SK-N-SH treated with all-trans-retinoic acid at 6 μM for 48 hours (cell line): ENCODE measurements at regions not wholly inside any gene's neighbourhood (a gene's known extent, or its start where the extent isn't known, plus 50 kb on each side); places are given as distances from the start of the nearest gene placed in this dataset.

Source experiments
- ATAC-seq: fragments of 200-7000 bp; cut with Tn5 transposase; 3 replicates; pipeline ENCODE4 v1.9.1; 2020; ENCODE audit warnings: mild to moderate bottlenecking, moderate library complexity
- ARNTL ChIP-seq: fragments of 450-650 bp; formaldehyde crosslinking; IDR thresholded peaks from 2 replicates; pipeline ENCODE4 v1.5.0; 2020; ENCODE audit warnings: low read depth, mild to moderate bottlenecking, moderate library complexity, borderline replicate concordance
- BACH2 ChIP-seq: fragments of 250-450 bp; sonication (Bioruptor Pico); IDR thresholded peaks from 2 replicates; pipeline ENCODE4 v1.9.0; 2021; ENCODE audit warnings: mild to moderate bottlenecking, borderline replicate concordance
- CREB5 ChIP-seq: fragments of 250-450 bp; sonication (Bioruptor Pico); IDR thresholded peaks from 2 replicates; pipeline ENCODE4 v1.5.1; 2020; ENCODE audit warnings: low read depth, mild to moderate bottlenecking, moderate library complexity
- CSRNP3 ChIP-seq: fragments of 250-450 bp; sonication (Bioruptor Pico); IDR thresholded peaks from 2 replicates; pipeline ENCODE4 v1.5.1; 2021; ENCODE audit warnings: mild to moderate bottlenecking, moderate library complexity
- ESRRG ChIP-seq: fragments of 250-450 bp; sonication (Bioruptor Pico); IDR thresholded peaks from 2 replicates; pipeline ENCODE4 v1.6.1; 2021; ENCODE audit warnings: mild to moderate bottlenecking
- GLIS3 ChIP-seq: fragments of 250-450 bp; sonication (Bioruptor Pico); IDR thresholded peaks from 2 replicates; pipeline ENCODE4 v1.5.0; 2020; ENCODE audit warnings: mild to moderate bottlenecking, moderate library complexity
- ISL1 ChIP-seq: fragments of 250-450 bp; sonication (Bioruptor Pico); IDR thresholded peaks from 2 replicates; pipeline ENCODE4 v2.1.2; 2022; ENCODE audit warnings: mild to moderate bottlenecking, moderate library complexity
- POU6F1 ChIP-seq: fragments of 250-450 bp; sonication (Bioruptor Pico); IDR thresholded peaks from 2 replicates; pipeline ENCODE4 v1.8.0; 2021; ENCODE audit warnings: low read depth, mild to moderate bottlenecking, moderate library complexity, borderline replicate concordance
- PPARA ChIP-seq: fragments of 250-450 bp; sonication (Bioruptor Pico); IDR thresholded peaks from 2 replicates; pipeline ENCODE4 v1.5.0; 2020; ENCODE audit warnings: mild to moderate bottlenecking, borderline replicate concordance
- RARB ChIP-seq: fragments of 250-450 bp; sonication (Bioruptor Pico); IDR thresholded peaks from 2 replicates; pipeline ENCODE4 v1.8.0; 2021; ENCODE audit warnings: mild to moderate bottlenecking, moderate library complexity
- SNAI2 ChIP-seq: fragments of 250-450 bp; sonication (Bioruptor Pico); IDR thresholded peaks from 2 replicates; pipeline ENCODE4 v1.5.0; 2020; ENCODE audit warnings: mild to moderate bottlenecking, moderate library complexity
- TCF4 ChIP-seq: fragments of 250-450 bp; sonication (Bioruptor Pico); IDR thresholded peaks from 2 replicates; pipeline ENCODE4 v1.8.0; 2021; ENCODE audit warnings: mild to moderate bottlenecking, moderate library complexity, borderline replicate concordance
- TOX ChIP-seq: fragments of 250-450 bp; sonication (Bioruptor Pico); IDR thresholded peaks from 2 replicates; pipeline ENCODE4 v1.8.0; 2021; ENCODE audit warnings: mild to moderate bottlenecking, moderate library complexity, borderline replicate concordance
- TSHZ2 ChIP-seq: fragments of 250-450 bp; sonication (Bioruptor Pico); IDR thresholded peaks from 2 replicates; pipeline ENCODE4 v1.5.0; 2020; ENCODE audit warnings: mild to moderate bottlenecking, moderate library complexity
- ZNF565 ChIP-seq: fragments of 450-650 bp; formaldehyde crosslinking; conservative IDR thresholded peaks from 2 replicates; pipeline ENCODE4 v1.5.0; 2020; ENCODE audit warnings: low read depth, mild to moderate bottlenecking, moderate library complexity
- ZNF70 ChIP-seq: fragments of 450-650 bp; formaldehyde crosslinking; IDR thresholded peaks from 2 replicates; pipeline ENCODE4 v1.5.0; 2020; ENCODE audit warnings: mild to moderate bottlenecking, moderate library complexity
- ZNF8 ChIP-seq: fragments of 450-650 bp; formaldehyde crosslinking; IDR thresholded peaks from 2 replicates; pipeline ENCODE4 v1.5.0; 2020; ENCODE audit warnings: mild to moderate bottlenecking, moderate library complexity

GRCh38 chr14:84694161-84694560, 835.8 kb upstream of the FLRT2 start:
- no peak for ATAC-seq

GRCh38 chr14:84704601-84705000, 825.3 kb upstream of the FLRT2 start:
- no peak for ATAC-seq

More at GRCh38 chr14:84694161-84694560, 835.8 kb upstream of the FLRT2 start:
- TF ChIP-seq ISL1 (CRISPR knock-in tag) (no peak), ESRRG (CRISPR knock-in tag) (no peak), ZNF70 (CRISPR knock-in tag) (no peak), ZNF8 (CRISPR knock-in tag) (no peak), GLIS3 (CRISPR knock-in tag) (no peak), ZNF565 (CRISPR knock-in tag) (no peak), CREB5 (CRISPR knock-in tag) (no peak), RARB (CRISPR knock-in tag) (no peak), ARNTL (CRISPR knock-in tag) (no peak), TSHZ2 (CRISPR knock-in tag) (no peak), TCF4 (no peak), SNAI2 (no peak), PPARA (CRISPR knock-in tag) (no peak)

GRCh38 chr14:84707830-84708229, 822.1 kb upstream of the FLRT2 start:
- no peak for ATAC-seq
- TF ChIP-seq TSHZ2 (CRISPR knock-in tag) (no peak), BACH2 (CRISPR knock-in tag) (no peak), POU6F1 (CRISPR knock-in tag) (no peak), CSRNP3 (CRISPR knock-in tag) (no peak), ZNF70 (CRISPR knock-in tag) (no peak)

More at GRCh38 chr14:84704601-84705000, 825.3 kb upstream of the FLRT2 start:
- TF ChIP-seq ZNF8 (CRISPR knock-in tag) (no peak), TOX (CRISPR knock-in tag) (no peak), CREB5 (CRISPR knock-in tag) (no peak), ZNF70 (CRISPR knock-in tag) (no peak), TSHZ2 (CRISPR knock-in tag) (no peak)
- TF ChIP-seq, all 23 proteins: peak for 0
